ENCODE measurements at regions not wholly inside any gene's neighbourhood (a gene's known extent, or its start where the extent isn't known, plus 50 kb on each side); places are given as distances from the start of the nearest gene placed in this dataset.
A peak's percentile ranks its signal among the peaks of the same experiment; 100 is the strongest.

GRCh38 chr12:83808591-83808990 lies 1104.0 kb downstream of the SLC6A15 start:
- in situ Hi-C loops (cut with HindIII; ENCODE audit: low pct_unique_long_range_greater_than_20kb, low sequenced_read_pairs), result no loop called here

GRCh38 chr12:83807871-83808270 lies 1104.7 kb downstream of the SLC6A15 start:
- DNase-seq (ENCODE audit: low read depth), result no peak
- in situ Hi-C loops (cut with HindIII; ENCODE audit: low pct_unique_long_range_greater_than_20kb, low sequenced_read_pairs), result no loop called here

More at GRCh38 chr12:83808591-83808990, 1104.0 kb downstream of the SLC6A15 start:
- DNase-seq (ENCODE audit: low read depth), result no peak

- in situ Hi-C loops (cut with HindIII; ENCODE audit: low pct_unique_long_range_greater_than_20kb, low sequenced_read_pairs), result no loop called here
- no peak for DNase-seq (ENCODE audit: low read depth)
Measured at GRCh38 chr12:83805873-83806272, 1106.7 kb downstream of the SLC6A15 start.

GRCh38 chr12:83805156-83805772 lies 1107.3 kb downstream of the SLC6A15 start:
- in situ Hi-C loops (cut with HindIII; ENCODE audit: low pct_unique_long_range_greater_than_20kb, low sequenced_read_pairs), result no loop called here
- no peak for DNase-seq (ENCODE audit: low read depth)

GRCh38 chr12:83801972-83802371 lies 1110.6 kb downstream of the SLC6A15 start:
- in situ Hi-C loops (cut with HindIII; ENCODE audit: low pct_unique_long_range_greater_than_20kb, low sequenced_read_pairs), result no loop called here
- DNase-seq (ENCODE audit: low read depth), result no peak

- no peak for DNase-seq (ENCODE audit: low read depth)
- in situ Hi-C loops (cut with HindIII; ENCODE audit: low pct_unique_long_range_greater_than_20kb, low sequenced_read_pairs), result no loop called here
Measured at GRCh38 chr12:83800022-83800421, 1112.6 kb downstream of the SLC6A15 start.

- in situ Hi-C loops (cut with HindIII; ENCODE audit: low pct_unique_long_range_greater_than_20kb, low sequenced_read_pairs), result no loop called here
Measured at GRCh38 chr12:83796531-83796930, 1109.8 kb downstream of the TMTC2 start.

GRCh38 chr12:83793616-83794015 lies 1106.9 kb downstream of the TMTC2 start:
- in situ Hi-C loops (cut with HindIII; ENCODE audit: low pct_unique_long_range_greater_than_20kb, low sequenced_read_pairs), result no loop called here
- DNase-seq (ENCODE audit: low read depth), result no peak

More at GRCh38 chr12:83796531-83796930, 1109.8 kb downstream of the TMTC2 start:
- no peak for DNase-seq (ENCODE audit: low read depth)

GRCh38 chr12:83784298-83784890 lies 1097.7 kb downstream of the TMTC2 start:
- no peak for DNase-seq (ENCODE audit: low read depth)
- in situ Hi-C loops (cut with HindIII; ENCODE audit: low pct_unique_long_range_greater_than_20kb, low sequenced_read_pairs), result no loop called here

GRCh38 chr12:83779526-83779925 lies 1092.8 kb downstream of the TMTC2 start:
- DNase-seq (ENCODE audit: low read depth), result no peak

GRCh38 chr12:83769151-83769550 lies 1082.4 kb downstream of the TMTC2 start:
- no peak for DNase-seq (ENCODE audit: low read depth)
- in situ Hi-C loops (cut with HindIII; ENCODE audit: low pct_unique_long_range_greater_than_20kb, low sequenced_read_pairs), result no loop called here

More at GRCh38 chr12:83779526-83779925, 1092.8 kb downstream of the TMTC2 start:
- in situ Hi-C loops (cut with HindIII; ENCODE audit: low pct_unique_long_range_greater_than_20kb, low sequenced_read_pairs), result no loop called here

- no peak for DNase-seq (ENCODE audit: low read depth)
- in situ Hi-C loops (cut with HindIII; ENCODE audit: low pct_unique_long_range_greater_than_20kb, low sequenced_read_pairs), result no loop called here
Measured at GRCh38 chr12:83767723-83768122, 1081.0 kb downstream of the TMTC2 start.

GRCh38 chr12:83763425-83763824 lies 1076.7 kb downstream of the TMTC2 start:
- in situ Hi-C loops (cut with HindIII; ENCODE audit: low pct_unique_long_range_greater_than_20kb, low sequenced_read_pairs), result no loop called here
- DNase-seq (ENCODE audit: low read depth), result peak; percentile 50

- in situ Hi-C loops (cut with HindIII; ENCODE audit: low pct_unique_long_range_greater_than_20kb, low sequenced_read_pairs), result no loop called here
- no peak for DNase-seq (ENCODE audit: low read depth)
Measured at GRCh38 chr12:83759906-83760305, 1073.2 kb downstream of the TMTC2 start.

GRCh38 chr12:83758888-83759631 lies 1072.4 kb downstream of the TMTC2 start:
- in situ Hi-C loops (cut with HindIII; ENCODE audit: low pct_unique_long_range_greater_than_20kb, low sequenced_read_pairs), result no loop called here
- DNase-seq (ENCODE audit: low read depth), result no peak

- no peak for DNase-seq (ENCODE audit: low read depth)
- in situ Hi-C loops (cut with HindIII; ENCODE audit: low pct_unique_long_range_greater_than_20kb, low sequenced_read_pairs), result no loop called here
Measured at GRCh38 chr12:83753904-83754303, 1067.2 kb downstream of the TMTC2 start.

GRCh38 chr12:83753205-83753604 lies 1066.5 kb downstream of the TMTC2 start:
- no peak for DNase-seq (ENCODE audit: low read depth)
- in situ Hi-C loops (cut with HindIII; ENCODE audit: low pct_unique_long_range_greater_than_20kb, low sequenced_read_pairs), result no loop called here

- in situ Hi-C loops (cut with HindIII; ENCODE audit: low pct_unique_long_range_greater_than_20kb, low sequenced_read_pairs), result no loop called here
- no peak for DNase-seq (ENCODE audit: low read depth)
Measured at GRCh38 chr12:83739607-83740006, 1052.9 kb downstream of the TMTC2 start.

- DNase-seq (ENCODE audit: low read depth), result no peak
- in situ Hi-C loops (cut with HindIII; ENCODE audit: low pct_unique_long_range_greater_than_20kb, low sequenced_read_pairs), result no loop called here
Measured at GRCh38 chr12:83710851-83711250, 1024.1 kb downstream of the TMTC2 start.
